ENCODE measurements at regions not wholly inside any gene's neighbourhood (a gene's known extent, or its start where the extent isn't known, plus 50 kb on each side); places are given as distances from the start of the nearest gene placed in this dataset.
"Not testable (repeated sequence)": the region's sequence is repeated elsewhere in the genome, so short reads cannot be mapped to it uniquely, and the experiment has no call there.

- H3K4me1 ChIP-seq (ENCODE audit: control insufficient read depth, insufficient read depth, low read length); CTCF ChIA-PET; H3K36me3 ChIP-seq (ENCODE audit: control insufficient read depth, insufficient read depth, low read length); in situ Hi-C loops (cut with HindIII; ENCODE audit: low pct_unique_long_range_greater_than_20kb, low sequenced_read_pairs); H3K27ac ChIP-seq (ENCODE audit: low read length); intact Hi-C loops (cut with micrococcal nuclease; ENCODE audit: unreplicated experiment); H3K9me3 ChIP-seq (ENCODE audit: control insufficient read depth, insufficient read depth, low read depth, low read length); ATAC-seq; BruUV-seq (replicated peaks); H3K27me3 ChIP-seq (ENCODE audit: control insufficient read depth, insufficient read depth, low read length); H3K4me3 ChIP-seq (ENCODE audit: low read depth in 2 of 2, low read length in 2 of 2); POLR2A ChIA-PET; DNase-seq (ENCODE audit: low read depth, low spot score): not testable (repeated sequence)
Measured at GRCh38 chr16:58992755-58993154, 258.6 kb upstream of the GOT2 start.

DNA sequence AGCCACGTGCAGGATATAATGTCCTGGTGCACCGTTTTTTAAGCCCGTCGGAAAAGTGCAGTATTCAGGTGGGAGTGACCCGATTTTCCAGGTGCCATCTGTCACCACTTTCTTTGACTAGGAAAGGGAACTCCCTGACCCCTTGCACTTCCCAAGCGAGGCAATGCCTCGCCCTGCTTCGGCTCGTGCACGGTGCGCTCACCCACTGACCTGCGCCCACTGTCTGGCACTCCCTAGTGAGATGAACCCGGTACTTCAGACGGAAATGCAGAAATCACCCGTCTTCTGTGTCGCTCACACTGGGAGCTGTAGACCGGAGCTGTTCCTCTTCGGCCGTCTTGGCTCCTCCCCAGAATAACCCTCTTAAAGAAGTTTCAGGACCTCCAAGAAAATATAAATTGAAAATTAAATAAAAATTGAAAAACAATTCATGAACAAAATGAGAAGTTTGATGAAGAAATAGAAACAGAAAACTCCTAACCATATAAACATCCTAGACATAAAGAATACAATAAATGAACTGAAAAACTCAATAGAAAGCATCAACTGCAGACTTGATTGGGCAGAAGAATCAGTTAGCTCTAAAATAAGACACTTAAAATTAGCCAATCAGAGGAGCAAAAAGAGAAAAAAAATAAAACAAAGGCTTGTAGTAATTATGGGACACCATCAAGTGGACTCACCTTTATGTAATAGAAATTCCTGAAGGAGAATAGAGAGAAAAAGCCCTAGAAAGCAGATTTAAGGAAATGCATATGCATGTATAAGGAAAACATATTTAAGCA, 249.3 kb upstream of the GOT2 start:
- BruUV-seq (replicated peaks); DNase-seq (ENCODE audit: low read depth, low spot score); CTCF ChIA-PET; H3K9me3 ChIP-seq (ENCODE audit: control insufficient read depth, insufficient read depth, low read depth, low read length); H3K27me3 ChIP-seq (ENCODE audit: control insufficient read depth, insufficient read depth, low read length); POLR2A ChIA-PET; H3K36me3 ChIP-seq (ENCODE audit: control insufficient read depth, insufficient read depth, low read length); H3K4me3 ChIP-seq (ENCODE audit: low read depth in 2 of 2, low read length in 2 of 2); ATAC-seq; in situ Hi-C loops (cut with HindIII; ENCODE audit: low pct_unique_long_range_greater_than_20kb, low sequenced_read_pairs); H3K27ac ChIP-seq (ENCODE audit: low read length); intact Hi-C loops (cut with micrococcal nuclease; ENCODE audit: unreplicated experiment); H3K4me1 ChIP-seq (ENCODE audit: control insufficient read depth, insufficient read depth, low read length): not testable (repeated sequence)

DNA sequence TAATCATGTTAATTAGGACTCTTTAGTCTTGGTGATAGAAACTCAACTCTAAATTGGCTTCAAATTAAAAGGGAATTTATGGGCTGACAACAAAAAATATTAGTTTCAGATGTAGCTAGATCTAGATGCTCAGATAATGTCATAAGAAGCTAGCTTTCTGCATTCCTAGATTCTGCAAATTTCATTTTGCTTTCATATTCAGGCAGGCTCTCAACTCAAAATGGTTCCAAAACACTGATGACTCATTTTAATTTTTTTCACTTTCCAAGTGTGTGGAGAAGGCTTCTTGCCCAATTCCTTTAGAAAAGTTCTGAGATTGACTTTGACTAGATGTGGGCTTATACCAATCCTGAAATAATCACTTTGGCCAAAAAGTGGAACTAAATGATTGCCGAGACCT, 236.7 kb upstream of the GOT2 start:
- DNase-seq (ENCODE audit: low read depth, low spot score) (no peak), ATAC-seq (no peak)
- ChIA-PET POLR2A (no interaction called here), CTCF (no interaction called here)
- Histone ChIP-seq H3K36me3 (ENCODE audit: control insufficient read depth, insufficient read depth, low read length) (no peaks in the 10 kb centered on the region), H3K4me1 (ENCODE audit: control insufficient read depth, insufficient read depth, low read length) (no peaks in the 10 kb centered on the region), H3K27me3 (ENCODE audit: control insufficient read depth, insufficient read depth, low read length) (no peaks in the 10 kb centered on the region), H3K27ac (ENCODE audit: low read length) (no peak overlapping the region), H3K4me3 (ENCODE audit: low read depth in 2 of 2, low read length in 2 of 2) (no peak overlapping the region), H3K9me3 (ENCODE audit: control insufficient read depth, insufficient read depth, low read depth, low read length) (no peaks in the 10 kb centered on the region)
- in situ Hi-C loops (cut with HindIII; ENCODE audit: low pct_unique_long_range_greater_than_20kb, low sequenced_read_pairs) (no loop called here), intact Hi-C loops (cut with micrococcal nuclease; ENCODE audit: unreplicated experiment) (no loop called here)
- TF ChIP-seq SIN3A (IDR thresholded peaks at IDR 0.05; ENCODE audit: borderline replicate concordance, insufficient read depth, low read depth, low read length), result no peak
- TF ChIP-seq TCF7L2 (IDR thresholded peaks at IDR 0.05; ENCODE audit: low read depth, low read length), result no peak
- no peak for TF ChIP-seq REST (IDR thresholded peaks at IDR 0.05; ENCODE audit: insufficient read depth in 1 of 2, low read depth in 2 of 2, low read length in 1 of 2)
- BruUV-seq (replicated peaks), result no TSS peak

DNA sequence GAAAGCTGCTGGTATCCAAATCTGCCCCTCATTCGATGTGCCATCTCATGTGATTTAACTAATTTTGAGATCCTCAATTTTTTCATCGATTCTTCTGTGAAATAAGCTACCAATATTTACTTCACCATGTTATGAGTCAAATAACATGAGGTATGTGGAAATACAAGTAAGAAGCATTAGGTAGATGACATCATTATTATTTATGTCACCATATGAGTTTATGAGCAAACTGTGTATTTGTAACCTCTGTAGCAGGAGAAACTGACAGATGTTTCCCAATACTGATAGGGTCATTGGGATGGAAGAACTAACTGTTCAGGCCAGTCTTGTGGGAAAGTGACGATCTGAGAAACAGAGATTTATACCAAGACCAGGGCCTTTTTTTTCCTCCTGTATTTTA, 229.4 kb upstream of the GOT2 start:
- H3K27ac ChIP-seq (ENCODE audit: low read length), result no peak overlapping the region
- BruUV-seq (replicated peaks), result no TSS peak
- POLR2A ChIA-PET, result no interaction called here
- H3K4me3 ChIP-seq (ENCODE audit: low read depth in 2 of 2, low read length in 2 of 2), result no peak overlapping the region
- in situ Hi-C loops (cut with HindIII; ENCODE audit: low pct_unique_long_range_greater_than_20kb, low sequenced_read_pairs), result no loop called here
- no peaks in the 10 kb centered on the region for H3K9me3 ChIP-seq (ENCODE audit: control insufficient read depth, insufficient read depth, low read depth, low read length)
- CTCF ChIA-PET, result no interaction called here
- DNase-seq (ENCODE audit: low read depth, low spot score) (no peak), ATAC-seq (no peak)
- H3K36me3 ChIP-seq (ENCODE audit: control insufficient read depth, insufficient read depth, low read length), result no peaks in the 10 kb centered on the region
- intact Hi-C loops (cut with micrococcal nuclease; ENCODE audit: unreplicated experiment), result no loop called here
- no peaks in the 10 kb centered on the region for H3K27me3 ChIP-seq (ENCODE audit: control insufficient read depth, insufficient read depth, low read length)
- H3K4me1 ChIP-seq (ENCODE audit: control insufficient read depth, insufficient read depth, low read length), result no peaks in the 10 kb centered on the region
- TF ChIP-seq REST (IDR thresholded peaks at IDR 0.05; ENCODE audit: insufficient read depth in 1 of 2, low read depth in 2 of 2, low read length in 1 of 2), result no peak
- TF ChIP-seq, protein P1, sequence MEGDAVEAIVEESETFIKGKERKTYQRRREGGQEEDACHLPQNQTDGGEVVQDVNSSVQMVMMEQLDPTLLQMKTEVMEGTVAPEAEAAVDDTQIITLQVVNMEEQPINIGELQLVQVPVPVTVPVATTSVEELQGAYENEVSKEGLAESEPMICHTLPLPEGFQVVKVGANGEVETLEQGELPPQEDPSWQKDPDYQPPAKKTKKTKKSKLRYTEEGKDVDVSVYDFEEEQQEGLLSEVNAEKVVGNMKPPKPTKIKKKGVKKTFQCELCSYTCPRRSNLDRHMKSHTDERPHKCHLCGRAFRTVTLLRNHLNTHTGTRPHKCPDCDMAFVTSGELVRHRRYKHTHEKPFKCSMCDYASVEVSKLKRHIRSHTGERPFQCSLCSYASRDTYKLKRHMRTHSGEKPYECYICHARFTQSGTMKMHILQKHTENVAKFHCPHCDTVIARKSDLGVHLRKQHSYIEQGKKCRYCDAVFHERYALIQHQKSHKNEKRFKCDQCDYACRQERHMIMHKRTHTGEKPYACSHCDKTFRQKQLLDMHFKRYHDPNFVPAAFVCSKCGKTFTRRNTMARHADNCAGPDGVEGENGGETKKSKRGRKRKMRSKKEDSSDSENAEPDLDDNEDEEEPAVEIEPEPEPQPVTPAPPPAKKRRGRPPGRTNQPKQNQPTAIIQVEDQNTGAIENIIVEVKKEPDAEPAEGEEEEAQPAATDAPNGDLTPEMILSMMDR (IDR thresholded peaks at IDR 0.05), result no peak
- TF ChIP-seq TCF7L2 (IDR thresholded peaks at IDR 0.05; ENCODE audit: low read depth, low read length), result no peak
- TF ChIP-seq POLR2AphosphoS5 (IDR thresholded peaks at IDR 0.05; ENCODE audit: low read depth, low read length), result no peak

All from Panc1 (cell line).